Tibial nerve (tissue), 4 donors: ENCODE measurements at regions not wholly inside any gene's neighbourhood (a gene's known extent, or its start where the extent isn't known, plus 50 kb on each side); places are given as distances from the start of the nearest gene placed in this dataset.

ENCODE experiments used
- EP300 ChIP-seq, 2 donors: sonication (generic); formaldehyde crosslinking; IDR thresholded peaks; one replicate each; pipeline ENCODE4 v1.6.1; 2017; ENCODE audit warnings: antibody characterized with exemption in 2 of 2, mild to moderate bottlenecking in 1 of 2
- POLR2A ChIP-seq, 2 donors: fragments of 450-650 bp; IDR thresholded peaks; one replicate each; pipeline ENCODE4 v1.6.1; 2017; ENCODE audit warnings: antibody characterized with exemption in 2 of 2, mild to moderate bottlenecking in 2 of 2, moderate library complexity in 2 of 2
- TF ChIP-seq, protein P1 (sequence below), 5 experiments: fragments of 200-600 bp in 3 of 5; fragments of 450-650 bp in 2 of 5; sonication (generic) in 3 of 5; IDR thresholded peaks; one replicate each; pipeline ENCODE4 v1.5.1; 2016 to 2019; ENCODE audit warnings: antibody characterized with exemption in 5 of 5, mild to moderate bottlenecking in 3 of 5, moderate library complexity in 2 of 5

DNA sequence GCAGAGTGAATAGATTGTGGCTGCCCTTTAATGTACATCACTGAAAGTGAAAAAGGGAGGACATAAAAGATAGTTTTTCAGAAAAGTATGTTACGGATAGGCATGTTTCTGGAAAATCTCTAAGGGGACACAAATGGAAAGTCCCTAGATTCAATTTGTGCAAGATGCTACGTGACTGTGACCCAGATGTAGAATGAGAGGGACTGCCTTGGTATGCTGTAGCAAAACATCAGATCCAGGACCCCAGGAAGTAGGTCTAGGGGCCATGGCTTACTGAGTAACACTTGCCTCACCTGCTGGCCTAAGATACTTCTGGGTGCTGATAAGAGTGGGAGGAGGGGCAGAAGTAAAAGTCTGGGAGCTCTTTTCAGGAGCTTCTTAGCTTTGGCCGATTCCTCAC lies 191.2 kb upstream of the PHYHIPL start:
- TF ChIP-seq EP300 (IDR thresholded peaks at IDR 0.05) (no peak), POLR2A (IDR thresholded peaks at IDR 0.05) (no peak)
- TF ChIP-seq, protein P1, sequence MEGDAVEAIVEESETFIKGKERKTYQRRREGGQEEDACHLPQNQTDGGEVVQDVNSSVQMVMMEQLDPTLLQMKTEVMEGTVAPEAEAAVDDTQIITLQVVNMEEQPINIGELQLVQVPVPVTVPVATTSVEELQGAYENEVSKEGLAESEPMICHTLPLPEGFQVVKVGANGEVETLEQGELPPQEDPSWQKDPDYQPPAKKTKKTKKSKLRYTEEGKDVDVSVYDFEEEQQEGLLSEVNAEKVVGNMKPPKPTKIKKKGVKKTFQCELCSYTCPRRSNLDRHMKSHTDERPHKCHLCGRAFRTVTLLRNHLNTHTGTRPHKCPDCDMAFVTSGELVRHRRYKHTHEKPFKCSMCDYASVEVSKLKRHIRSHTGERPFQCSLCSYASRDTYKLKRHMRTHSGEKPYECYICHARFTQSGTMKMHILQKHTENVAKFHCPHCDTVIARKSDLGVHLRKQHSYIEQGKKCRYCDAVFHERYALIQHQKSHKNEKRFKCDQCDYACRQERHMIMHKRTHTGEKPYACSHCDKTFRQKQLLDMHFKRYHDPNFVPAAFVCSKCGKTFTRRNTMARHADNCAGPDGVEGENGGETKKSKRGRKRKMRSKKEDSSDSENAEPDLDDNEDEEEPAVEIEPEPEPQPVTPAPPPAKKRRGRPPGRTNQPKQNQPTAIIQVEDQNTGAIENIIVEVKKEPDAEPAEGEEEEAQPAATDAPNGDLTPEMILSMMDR (IDR thresholded peaks at IDR 0.05): no peak
